WERI-Rb-1 (cell line): ENCODE measurements at regions not wholly inside any gene's neighbourhood (a gene's known extent, or its start where the extent isn't known, plus 50 kb on each side); places are given as distances from the start of the nearest gene placed in this dataset.

Experiments
- DNase-seq: peaks from one replicate; pipeline ENCODE4 v3.0.0-alpha.2; 2020
- H3K27ac ChIP-seq: fragments of 250-450 bp; sonication (Bioruptor Pico); 2 replicates; pipeline ENCODE4 v1.5.1; 2020; ENCODE audit warnings: mild to moderate bottlenecking, moderate library complexity
- H3K27me3 ChIP-seq: fragments of 250-450 bp; sonication (Bioruptor Pico); 2 replicates; pipeline ENCODE4 v1.5.1; 2021; ENCODE audit warnings: mild to moderate bottlenecking, low read depth, moderate library complexity; ENCODE audit not compliant: insufficient read depth, severe bottlenecking
- H3K36me3 ChIP-seq: fragments of 250-450 bp; sonication (Bioruptor Pico); 2 replicates; pipeline ENCODE4 v1.5.1; 2020; ENCODE audit warnings: mild to moderate bottlenecking, moderate library complexity
- H3K4me3 ChIP-seq: 2 replicates; pipeline ENCODE4 v1.5.1; 2011; ENCODE audit warnings: low read depth, mild to moderate bottlenecking, control low read depth, low read length
- H3K9me3 ChIP-seq: fragments of 250-450 bp; sonication (Bioruptor Pico); 2 replicates; pipeline ENCODE4 v1.5.1; 2021; ENCODE audit warnings: mild to moderate bottlenecking, moderate library complexity; ENCODE audit not compliant: severe bottlenecking
- CTCF ChIP-seq: IDR thresholded peaks from 2 replicates; pipeline ENCODE4 v1.5.1; 2011; ENCODE audit warnings: low read depth, mild to moderate bottlenecking, control low read depth, inconsistent platforms, low read length

- no peak overlapping the region for H3K4me3 ChIP-seq
- TF ChIP-seq CTCF = no peak
- DNase-seq = no peak
These were observed 183.0 kb upstream of the SLC24A5 start for GRCh38 chr15:47937834-47938233.

DNA sequence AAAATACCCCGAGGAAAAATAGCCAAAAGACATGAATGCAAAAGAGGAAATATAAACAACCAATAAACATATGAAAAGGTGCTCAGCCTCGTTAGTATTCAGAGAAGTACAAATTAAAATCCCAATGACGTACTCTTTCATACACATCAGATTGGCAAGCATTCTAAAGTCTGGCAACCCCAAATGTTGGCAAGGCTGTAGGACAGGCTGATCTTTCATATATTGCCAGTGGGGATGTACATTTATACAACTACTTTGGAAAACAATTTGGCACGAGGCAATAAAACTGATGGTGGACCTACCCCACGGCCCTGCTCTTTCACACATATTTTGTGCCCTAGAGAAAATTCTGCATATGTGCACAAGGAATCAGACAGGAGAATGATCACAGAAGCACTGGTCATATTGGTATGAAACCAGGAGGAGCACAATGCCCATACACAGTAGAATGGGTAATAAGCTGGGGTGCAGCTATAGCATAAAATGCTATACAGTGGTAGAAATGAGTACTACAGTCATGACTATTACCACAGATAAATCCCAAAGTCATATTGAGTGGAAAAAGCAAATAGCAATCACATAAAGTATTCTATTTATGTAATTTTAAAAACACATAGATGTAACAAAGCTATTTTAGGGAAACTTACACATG is 176.0 kb upstream of the SLC24A5 start:
- no peaks in the 10 kb centered on the region for H3K36me3 ChIP-seq
- no peak overlapping the region for H3K27ac ChIP-seq
- H3K9me3 ChIP-seq = no peaks in the 10 kb centered on the region
- no peak for TF ChIP-seq CTCF
- H3K4me3 ChIP-seq = no peak overlapping the region
- no peaks in the 10 kb centered on the region for H3K27me3 ChIP-seq
- DNase-seq = no peak

More at GRCh38 chr15:47937834-47938233, 183.0 kb upstream of the SLC24A5 start:
- Histone ChIP-seq H3K27ac (no peak overlapping the region), H3K9me3 (no peaks in the 10 kb centered on the region), H3K36me3 (no peaks in the 10 kb centered on the region), H3K27me3 (no peaks in the 10 kb centered on the region)

- no peaks in the 10 kb centered on the region for H3K9me3 ChIP-seq
- no peaks in the 10 kb centered on the region for H3K36me3 ChIP-seq
- no peak for TF ChIP-seq CTCF
- DNase-seq = no peak
- H3K4me3 ChIP-seq = no peak overlapping the region
- H3K27me3 ChIP-seq = no peaks in the 10 kb centered on the region
- no peak overlapping the region for H3K27ac ChIP-seq
These were observed 174.7 kb upstream of the SLC24A5 start for GRCh38 chr15:47945872-47946650.

GRCh38 chr15:47949815-47950214 is 171.0 kb upstream of the SLC24A5 start:
- no peak overlapping the region for H3K27ac ChIP-seq
- H3K36me3 ChIP-seq = no peaks in the 10 kb centered on the region
- H3K9me3 ChIP-seq = no peaks in the 10 kb centered on the region
- no peak overlapping the region for H3K4me3 ChIP-seq
- H3K27me3 ChIP-seq = no peaks in the 10 kb centered on the region
- no peak for TF ChIP-seq CTCF
- no peak for DNase-seq

DNA sequence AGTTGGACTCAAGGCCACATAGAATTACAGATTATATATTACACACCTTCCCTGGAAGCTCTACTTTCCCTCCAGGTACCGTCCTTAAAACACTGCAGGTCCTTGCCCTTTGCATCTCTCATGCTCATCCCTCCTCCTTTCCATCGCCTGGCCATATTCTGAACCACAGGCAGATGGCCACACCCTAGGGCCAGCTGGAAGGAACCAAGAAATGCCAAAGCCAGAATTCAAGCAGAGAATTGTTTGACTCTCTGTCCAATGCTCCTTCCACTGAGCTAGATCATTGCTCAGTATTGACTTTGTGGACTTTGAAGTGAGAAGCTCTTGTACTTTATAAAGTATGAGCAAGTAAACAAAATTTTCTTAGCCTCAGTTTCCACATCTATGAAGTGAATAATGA is 170.3 kb upstream of the SLC24A5 start:
- Histone ChIP-seq H3K27me3 (no peaks in the 10 kb centered on the region), H3K27ac (no peak overlapping the region), H3K9me3 (no peaks in the 10 kb centered on the region), H3K36me3 (no peaks in the 10 kb centered on the region), H3K4me3 (no peak overlapping the region)
- DNase-seq = no peak
- TF ChIP-seq CTCF = no peak

- no peak for TF ChIP-seq CTCF
- Histone ChIP-seq H3K4me3 (no peak overlapping the region), H3K36me3 (no peaks in the 10 kb centered on the region), H3K27ac (no peak overlapping the region), H3K27me3 (no peaks in the 10 kb centered on the region), H3K9me3 (no peaks in the 10 kb centered on the region)
- DNase-seq = no peak
These were observed 169.0 kb upstream of the SLC24A5 start for GRCh38 chr15:47951781-47952180.
